Stimulated activated CD4-positive, alpha-beta T cell treated with anti-CD3 and anti-CD28 coated beads, Interleukin-4, amount 100 ng/mL, for 4 hours (primary cell): ENCODE measurements at regions not wholly inside any gene's neighbourhood (a gene's known extent, or its start where the extent isn't known, plus 50 kb on each side); places are given as distances from the start of the nearest gene placed in this dataset.

Experiments used
- DNase-seq, 2 experiments: peaks; one replicate each; pipeline ENCODE4 v3.0.0-alpha.2; 2020

DNA sequence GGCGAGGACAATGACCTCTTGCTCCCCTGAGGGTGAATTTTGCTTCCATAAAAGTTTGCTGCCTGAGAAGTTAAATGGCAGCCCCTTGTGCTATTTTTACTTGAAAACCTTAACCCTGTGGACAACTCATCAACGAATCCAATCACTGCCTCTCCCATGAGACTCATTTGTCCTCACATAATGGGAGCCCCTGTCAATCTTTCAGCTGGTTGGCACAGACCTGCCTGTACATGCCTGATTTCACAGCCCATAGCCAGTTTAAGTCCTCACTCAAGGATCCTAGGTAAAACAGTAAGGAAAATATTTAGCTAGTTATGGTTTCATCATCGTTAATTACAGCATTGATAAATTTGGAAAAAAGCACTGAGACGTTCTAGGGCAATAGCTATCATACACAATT is 207.4 kb downstream of the NHLRC3 start:
- DNase-seq, result no peak

DNA sequence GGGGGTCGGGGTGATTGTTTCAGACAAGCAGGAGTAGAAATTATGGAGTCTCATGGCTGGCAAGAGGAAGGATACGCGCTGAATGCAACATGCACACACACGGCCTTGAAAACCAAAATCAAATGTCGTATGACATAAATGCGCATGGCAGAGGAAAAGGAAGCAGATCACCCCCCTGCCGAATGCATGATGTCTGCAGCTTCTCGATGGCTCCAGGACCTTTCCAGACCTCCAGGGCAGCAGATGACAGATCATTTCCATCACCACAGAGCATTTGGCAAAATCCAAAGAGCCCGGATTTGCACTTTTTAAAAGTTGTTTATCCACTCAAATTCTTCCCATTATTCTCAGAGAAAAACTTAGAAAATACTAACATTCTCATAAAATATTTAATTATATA is 211.7 kb downstream of the NHLRC3 start:
- DNase-seq, result no peak

DNA sequence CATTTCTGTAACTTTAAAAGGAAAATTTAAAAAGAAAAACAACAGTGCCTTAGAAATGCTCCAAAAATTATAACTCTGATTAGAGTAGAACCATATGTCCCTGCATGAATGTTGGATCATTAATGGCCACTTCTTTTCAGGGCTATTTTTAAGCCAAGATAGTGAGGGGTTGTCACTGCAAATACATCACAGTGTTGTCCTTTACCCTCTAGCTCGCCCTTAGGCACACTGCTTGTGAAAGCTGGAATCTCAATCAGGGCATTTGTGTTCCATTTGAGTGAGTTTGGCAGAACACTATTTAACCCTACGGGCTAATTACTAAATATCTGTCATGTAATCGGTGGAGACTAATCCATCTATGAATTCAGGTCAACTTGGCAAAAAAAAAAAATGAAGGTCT is 212.2 kb downstream of the NHLRC3 start:
- no peak for DNase-seq

DNA sequence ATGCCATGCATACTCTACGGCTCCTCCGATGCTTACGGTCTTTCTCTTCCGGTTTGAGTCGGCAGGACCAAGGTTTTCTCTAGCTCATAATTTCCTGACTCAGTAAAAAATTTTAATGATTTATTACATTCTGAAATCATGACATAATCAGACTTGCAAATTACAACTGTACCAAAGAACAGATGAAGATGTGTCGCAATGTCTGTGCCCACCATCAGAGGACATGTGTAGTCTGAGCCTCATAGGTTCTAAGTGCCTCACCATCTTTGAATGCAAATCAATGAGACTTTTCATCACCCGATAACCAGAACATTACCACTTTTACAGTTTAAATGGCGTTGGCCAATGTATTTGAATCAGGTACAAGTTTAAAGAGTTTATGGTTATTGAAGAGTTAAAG is 213.1 kb downstream of the NHLRC3 start:
- no peak for DNase-seq

DNA sequence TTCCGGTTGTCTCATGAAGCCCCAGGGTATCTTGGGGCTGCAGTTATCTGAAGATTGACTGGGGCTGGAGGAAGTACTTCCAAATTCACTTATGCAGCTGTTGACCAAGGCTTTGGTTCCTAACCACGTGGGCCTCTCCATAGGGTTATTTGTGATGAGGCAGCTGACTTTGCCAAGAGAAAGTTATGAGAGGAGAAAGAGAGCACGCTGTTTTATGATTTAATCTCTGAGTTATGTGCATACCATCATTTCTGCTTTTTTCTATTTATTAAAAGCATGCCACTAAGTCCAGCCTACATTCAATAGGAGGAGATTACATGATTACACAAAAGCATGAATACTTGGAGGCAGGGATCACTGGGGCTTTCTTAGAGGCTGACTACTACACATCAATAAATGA is 215.5 kb downstream of the NHLRC3 start:
- no peak for DNase-seq

DNA sequence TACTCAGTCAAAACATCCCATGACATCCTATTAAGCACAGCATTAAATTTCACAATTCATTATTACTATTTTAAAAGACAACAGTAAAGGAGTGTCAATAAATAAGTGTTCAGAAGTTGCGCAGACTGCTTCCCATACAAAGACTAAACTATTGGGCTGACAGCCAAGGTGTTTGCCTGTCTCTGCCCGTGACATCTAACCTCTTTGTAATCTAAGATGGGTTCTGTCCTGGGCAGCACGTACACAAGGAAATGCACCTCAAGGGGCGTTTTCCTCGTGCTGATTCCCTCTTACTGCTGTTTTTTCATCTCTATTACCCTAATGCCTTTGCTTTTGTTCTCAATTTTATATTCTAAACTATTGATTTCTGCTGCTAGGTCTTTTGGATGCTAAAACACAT is 216.3 kb downstream of the NHLRC3 start:
- DNase-seq, result no peak

DNA sequence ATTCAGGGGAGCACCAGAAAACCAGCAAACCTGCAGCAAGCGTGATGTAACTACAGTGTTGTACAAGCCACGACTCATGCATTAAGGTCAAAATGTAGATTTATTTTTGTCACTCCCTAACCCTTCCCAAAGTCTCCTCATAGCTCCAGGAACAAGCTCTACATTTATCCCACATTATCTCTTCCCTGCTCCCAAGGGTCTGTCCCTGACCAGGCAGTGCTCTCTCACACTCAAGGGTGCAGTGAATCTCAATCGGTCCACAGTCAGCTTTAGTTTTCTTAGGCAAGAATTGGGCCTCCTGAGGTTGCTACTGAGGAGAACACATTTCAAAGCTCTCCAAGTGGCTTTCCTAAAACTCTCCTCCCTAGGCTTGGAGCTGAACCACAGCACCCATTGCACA is 219.4 kb downstream of the NHLRC3 start:
- no peak for DNase-seq

DNA sequence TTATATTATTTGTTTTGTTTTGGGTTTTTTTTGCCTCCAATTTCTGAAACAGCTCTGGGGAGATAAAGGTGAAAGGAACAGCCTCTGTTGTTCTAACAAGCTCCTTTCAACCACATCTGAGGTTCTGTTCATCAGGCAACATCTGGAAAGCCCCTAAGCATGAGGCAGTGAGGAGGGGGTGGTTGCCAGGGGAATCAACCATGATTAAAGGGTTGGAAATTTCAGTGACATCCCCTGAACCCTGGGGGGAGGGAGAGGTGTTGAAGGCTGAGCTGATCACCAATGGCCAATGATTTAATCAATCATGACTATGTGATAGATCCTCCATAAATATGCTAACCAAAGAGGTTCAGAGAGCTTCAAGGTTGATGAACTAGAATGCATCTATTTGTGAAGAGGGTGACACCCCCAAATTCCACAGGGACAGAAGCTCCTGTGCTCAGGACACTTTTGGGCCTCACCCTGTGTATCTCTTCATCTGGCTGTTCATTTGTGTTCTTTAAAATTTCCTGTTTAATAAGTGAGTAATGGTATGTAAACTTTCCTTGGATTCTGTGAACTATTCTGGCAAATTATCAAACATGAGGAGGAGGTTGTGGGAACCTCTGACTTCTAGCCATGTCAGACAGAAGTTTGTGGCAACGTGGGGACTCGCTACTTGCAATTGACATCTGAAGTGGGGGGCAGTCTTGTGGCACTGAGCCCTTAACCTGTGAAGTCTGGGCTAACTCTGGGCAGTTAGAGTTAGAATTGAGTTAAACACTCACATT is 221.3 kb downstream of the NHLRC3 start:
- DNase-seq, result peak; percentile 20 to 24

DNA sequence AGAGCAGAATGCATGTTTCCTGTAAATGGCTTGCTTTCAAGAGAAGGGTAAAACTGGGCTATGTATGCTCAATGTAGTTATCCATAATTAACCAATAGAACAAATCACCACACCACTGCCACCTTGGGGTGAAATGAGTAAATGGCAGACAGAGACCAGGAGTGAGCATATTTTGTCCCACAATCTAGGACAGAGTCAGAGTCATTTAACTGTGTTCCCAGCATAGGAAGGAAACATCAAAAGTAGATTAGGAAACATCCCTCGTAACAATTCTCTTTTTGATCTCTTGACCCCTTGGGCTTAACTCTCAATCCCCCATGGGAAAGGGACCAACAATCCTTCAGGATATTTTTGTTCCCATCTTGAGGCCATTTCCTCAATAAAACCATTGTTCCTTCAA is 224.8 kb downstream of the NHLRC3 start:
- DNase-seq, result peak; percentile 14 to 30

DNA sequence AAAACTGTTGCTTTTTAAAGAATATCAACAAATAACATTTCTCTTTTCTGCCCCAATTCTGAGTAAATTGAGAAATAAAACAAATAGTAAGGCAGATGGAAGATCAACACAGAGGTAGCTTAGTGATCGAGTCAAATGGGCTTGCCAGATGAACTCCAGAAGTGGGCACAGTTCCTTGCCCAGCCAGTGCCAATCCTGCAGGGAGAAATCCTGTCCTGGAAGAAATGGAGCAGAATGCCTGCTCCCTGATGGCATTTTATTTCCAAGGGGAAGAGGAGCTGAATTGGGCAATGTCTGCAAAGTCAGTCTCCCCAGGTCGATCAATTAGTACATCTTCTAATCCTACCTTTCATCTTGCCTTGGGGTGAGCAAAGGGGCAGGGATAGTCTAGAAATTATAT is 225.3 kb downstream of the NHLRC3 start:
- no peak for DNase-seq

DNA sequence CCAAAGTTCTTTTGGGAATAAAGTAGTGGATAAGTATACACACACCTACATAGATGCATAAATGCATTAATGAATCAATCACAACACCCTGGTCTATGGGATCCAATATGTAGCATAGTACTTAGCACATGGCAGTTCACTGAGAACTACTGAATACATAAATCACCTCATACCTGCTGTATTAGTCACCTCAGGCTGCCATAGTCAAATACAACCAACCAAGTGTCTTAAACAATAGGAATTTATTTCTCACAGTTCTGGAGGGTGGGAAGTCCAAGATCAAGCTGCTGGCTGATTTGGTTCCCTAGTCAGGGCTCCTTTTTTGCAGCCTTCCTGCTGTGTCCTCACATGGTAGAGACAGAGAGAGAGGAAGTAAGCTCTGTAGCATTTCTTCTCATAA is 228.2 kb downstream of the NHLRC3 start:
- DNase-seq, result no peak

DNA sequence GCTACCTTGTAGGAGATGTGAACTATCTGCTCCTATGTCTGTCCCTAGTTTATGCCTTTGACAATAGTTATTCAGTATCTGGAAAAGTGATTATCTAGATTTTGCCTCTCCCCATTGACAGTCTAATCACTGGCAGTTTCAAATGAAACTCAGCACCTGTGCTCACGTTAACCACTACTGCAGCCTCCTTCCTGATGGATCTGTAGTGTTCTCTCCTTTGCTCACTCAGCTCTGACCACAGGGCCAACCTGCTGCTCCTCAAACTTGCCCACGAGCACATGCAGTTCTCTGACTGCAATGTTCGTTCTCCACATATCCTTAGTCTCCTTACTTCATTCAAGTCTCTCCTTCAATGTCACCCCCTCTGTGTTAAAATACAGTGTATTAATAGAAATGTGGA is 230.1 kb downstream of the NHLRC3 start:
- no peak for DNase-seq

DNA sequence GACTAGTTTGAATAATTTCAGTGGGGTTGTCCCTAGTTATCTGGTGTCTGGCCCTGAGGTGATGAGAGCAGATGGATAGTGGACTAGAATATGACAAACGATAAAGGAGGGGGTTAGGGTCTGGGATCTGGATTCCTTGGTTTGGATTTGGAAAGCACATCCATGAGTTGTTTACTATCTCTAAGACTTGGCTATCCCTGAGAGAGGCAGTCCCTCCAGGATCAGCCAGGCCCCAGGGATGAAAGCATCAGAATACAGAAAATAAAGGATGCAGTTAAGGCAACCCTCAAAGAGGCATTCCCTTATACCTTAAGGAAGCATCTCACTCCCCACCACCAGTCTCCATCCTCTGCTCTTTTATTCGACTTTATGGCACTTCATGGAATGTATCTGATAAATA is 230.7 kb downstream of the NHLRC3 start:
- no peak for DNase-seq

DNA sequence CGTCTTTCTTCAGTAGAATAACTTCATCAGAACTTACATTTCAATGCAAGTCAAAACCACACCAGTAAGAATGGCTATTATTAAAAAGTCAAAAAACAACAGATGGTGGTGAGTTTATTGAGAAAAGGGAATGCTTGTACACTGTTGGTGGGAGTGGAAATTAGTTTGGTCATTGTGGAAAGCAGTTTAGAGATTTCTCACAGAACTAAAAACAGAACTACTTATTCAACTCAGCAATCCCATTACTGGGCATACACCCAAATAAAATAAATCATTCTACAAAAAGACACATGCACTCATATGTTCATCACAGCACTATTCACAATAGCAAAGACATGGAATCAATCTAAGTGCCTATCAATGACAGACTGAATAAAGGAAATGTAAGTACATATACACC is 231.2 kb downstream of the NHLRC3 start:
- DNase-seq, result no peak

DNA sequence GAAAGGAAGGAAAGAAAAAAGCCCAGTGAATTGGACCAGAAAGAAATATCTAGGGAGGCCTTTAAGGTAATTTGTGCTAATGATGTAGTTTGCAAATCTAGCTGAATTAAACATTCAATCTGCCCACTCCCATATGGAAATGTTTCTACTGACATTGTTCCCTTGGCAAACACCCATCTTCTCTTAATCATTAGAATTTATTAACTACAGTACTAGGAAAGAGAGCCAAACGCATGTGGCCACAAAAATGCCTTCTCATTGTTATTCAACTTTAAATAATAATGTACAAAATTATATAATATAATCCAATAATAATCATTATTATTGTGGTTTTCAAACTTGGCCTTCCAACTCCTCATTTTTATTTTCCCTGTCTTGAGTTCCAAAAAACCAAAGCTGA is 234.7 kb downstream of the NHLRC3 start:
- no peak for DNase-seq

DNA sequence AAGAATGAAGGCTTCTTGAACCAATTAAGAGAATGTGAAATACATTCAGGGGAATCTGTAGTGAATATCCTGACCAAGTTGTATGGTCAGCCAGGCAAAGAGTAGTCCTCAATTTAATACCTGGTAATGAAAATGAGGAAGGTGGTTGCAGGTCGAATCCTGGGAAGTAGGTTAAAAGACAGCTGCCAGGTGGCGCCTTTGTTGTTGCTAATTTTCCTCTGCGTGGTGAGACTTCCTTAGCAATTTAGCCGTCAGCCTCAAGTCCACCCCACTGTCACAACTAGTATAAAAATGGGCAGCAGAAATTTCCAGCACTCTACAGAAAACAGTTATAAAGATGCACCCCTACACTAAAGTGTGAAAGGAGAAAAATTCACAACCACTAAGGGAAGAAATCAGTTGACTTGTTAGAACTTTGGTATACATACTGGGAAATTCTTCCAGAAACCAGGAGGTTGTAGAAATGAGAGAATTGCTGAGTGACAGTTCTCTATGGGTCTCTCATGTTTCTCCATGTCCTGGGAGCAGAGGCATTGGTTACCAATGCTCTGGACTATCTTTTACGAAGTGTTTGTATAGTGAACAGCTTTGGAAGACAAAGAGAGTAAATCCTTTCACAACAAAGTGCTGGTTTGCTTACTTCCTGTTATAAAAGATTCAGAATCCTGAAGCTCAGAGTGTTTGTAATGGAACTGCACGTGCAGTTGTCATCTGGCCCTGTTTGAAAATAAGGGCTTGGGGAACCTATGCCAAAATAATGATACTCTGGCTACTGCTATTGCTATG is 235.9 kb downstream of the NHLRC3 start:
- no peak for DNase-seq

DNA sequence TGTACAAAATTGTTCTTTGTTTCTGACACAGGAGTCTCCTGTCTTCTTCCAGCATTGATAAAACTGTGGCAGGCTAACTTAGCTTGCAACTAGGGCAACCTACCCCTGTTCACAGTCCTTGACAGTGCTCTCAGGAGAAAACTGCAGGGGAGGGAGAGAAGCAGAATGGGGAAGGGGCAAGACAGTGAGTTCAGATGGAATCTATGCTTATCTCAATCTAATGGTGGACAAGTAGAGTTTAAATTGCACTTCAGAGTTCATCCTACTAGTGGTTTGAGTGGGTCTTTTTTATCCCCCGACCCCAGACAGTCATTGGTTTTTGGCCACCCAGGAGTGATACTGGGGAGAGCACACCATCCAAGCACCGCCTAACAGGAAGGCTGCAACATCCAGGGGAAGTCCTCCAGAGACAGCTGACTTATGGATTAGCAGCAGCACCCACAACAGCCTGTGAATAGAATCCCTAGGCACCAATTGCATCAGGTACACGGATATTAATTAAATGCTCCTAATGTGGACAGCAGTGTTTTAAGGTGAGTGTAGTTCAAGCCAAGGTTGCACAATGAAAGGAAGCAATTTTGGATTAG is 236.6 kb downstream of the NHLRC3 start:
- no peak for DNase-seq

DNA sequence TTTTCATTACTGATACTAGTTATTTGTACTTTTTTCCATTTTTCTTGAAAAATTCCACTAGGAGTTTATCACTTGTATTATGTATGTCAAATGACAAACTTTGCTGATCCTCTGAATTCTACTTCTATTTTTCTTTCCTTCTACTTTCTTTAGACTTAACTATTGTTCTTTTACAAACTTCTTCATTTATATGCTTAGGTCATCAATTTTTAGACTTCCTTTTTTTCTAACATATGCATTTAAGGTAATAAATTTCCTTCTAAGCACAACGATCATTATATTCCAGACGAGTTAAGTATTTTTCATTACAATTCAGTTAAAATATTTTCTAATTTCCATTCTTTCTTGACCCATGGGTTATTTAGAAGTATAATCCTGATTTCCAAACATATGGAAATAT is 240.8 kb downstream of the NHLRC3 start:
- no peak for DNase-seq

DNA sequence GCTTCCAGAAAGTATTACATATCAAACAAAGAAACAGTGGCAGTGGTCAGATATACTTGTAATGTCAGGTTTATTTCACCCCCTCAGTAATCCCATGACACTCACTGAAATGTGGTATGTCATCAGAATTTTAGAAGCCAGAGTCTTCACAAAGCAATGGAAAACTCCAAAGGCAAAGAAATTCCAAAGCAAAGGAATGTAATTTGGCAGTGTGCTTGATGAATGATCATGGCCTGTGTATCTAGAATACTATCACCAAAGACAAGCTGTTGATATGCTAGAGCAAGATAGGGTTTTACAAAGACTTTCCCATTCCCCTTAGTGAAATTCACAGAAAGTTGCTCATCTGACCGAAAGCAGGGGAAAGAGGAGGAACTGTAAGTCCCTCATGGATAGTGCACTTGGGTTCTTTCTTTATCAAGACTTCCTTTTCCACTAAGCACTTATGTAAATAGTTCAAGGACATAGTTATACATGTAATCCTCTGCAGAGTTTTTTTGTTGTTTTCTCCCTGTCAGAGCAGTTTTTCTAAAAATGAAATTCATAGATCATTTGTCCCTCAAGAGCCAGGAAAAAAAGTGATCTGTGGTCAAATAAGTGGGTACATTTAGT is 243.4 kb downstream of the NHLRC3 start:
- DNase-seq, result no peak

DNA sequence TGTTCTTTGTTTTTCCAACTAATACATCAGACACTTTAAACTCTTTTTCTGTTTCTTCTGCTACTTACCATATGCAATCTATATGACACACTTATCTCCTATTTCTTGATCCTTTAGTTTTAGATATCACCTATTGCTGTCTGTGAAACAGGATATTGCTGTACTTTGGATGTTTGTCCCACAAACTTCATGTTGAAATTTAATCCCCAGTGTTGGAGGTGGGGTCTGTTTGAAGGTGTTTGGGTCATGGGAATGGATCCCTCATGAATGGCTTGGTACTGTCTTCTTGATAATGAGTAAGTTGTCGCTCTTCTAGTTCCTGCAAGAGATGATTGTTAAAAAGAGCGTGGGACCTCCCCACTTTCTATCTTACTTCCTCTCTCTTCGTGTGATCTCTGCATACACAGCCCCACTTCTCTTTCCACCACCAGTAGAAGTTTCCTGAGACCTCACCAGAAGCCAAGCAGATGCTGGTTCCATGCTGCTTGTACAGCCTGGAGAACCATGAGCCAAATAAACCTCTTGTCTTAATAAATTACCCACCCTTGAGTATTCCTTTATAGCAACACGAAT is 244.2 kb downstream of the NHLRC3 start:
- no peak for DNase-seq

DNA sequence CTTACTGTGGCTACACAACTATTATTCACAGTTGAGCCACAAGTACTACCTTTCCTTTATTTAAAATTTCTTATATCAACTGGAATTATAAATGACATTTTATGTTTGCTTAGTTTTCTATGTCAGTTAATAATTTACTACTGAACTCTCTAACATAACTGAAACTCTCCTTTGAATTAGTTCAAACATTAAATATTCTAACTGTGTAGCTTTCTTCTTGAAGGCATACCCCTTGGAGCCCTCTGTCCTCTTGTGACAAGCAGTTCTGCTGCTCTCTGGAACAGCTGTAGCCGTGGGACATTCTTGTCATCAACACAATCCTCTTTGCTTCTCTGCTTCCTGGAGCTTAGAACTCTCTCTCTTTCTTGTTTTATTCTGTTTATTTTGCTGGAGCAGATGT is 244.8 kb downstream of the NHLRC3 start:
- no peak for DNase-seq

DNA sequence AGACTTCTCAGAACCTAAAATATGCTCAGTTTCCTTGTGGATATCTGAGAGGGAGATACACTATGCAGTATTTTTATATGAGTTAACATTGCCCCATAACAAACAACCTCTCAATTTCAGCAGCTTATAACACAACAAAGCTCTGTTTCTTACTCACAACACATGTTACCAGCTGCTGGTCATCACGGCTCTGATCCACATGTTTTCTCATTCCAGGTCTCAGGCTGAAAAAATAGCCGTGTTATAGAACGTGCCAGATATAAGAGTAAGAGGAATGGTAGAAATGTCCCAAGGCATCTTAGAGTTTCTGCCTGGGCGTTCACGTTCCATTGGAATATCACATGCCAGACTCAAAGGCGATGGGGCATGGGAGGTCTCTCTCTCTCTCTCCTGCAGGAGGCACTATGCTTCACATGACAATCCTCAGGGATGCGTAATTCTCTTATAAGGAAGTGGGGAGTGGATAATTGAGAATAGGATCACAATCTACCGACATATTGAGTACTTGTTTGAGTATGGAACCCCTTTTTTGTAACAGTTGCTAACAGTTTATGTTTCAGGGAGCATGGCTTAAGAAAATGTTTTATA is 246.6 kb downstream of the NHLRC3 start:
- no peak for DNase-seq
